HG03520 (cell line): ENCODE measurements at regions not wholly inside any gene's neighbourhood (a gene's known extent, or its start where the extent isn't known, plus 50 kb on each side); places are given as distances from the start of the nearest gene placed in this dataset.
A peak's percentile ranks its signal among the peaks of the same experiment; 100 is the strongest.
"Not testable (repeated sequence)": the region's sequence is repeated elsewhere in the genome, so short reads cannot be mapped to it uniquely, and the experiment has no call there.

ENCODE experiments used
- ATAC-seq: cut with Tn5 transposase; IDR thresholded peaks from one replicate; pipeline ENCODE4 v1.9.1; 2021; ENCODE audit warnings: mild to moderate bottlenecking, moderate library complexity; ENCODE audit not compliant: unreplicated experiment

GRCh38 chr21:5103880-5104561 lies 5417.4 kb upstream of the TPTE start:
- ATAC-seq: not testable (repeated sequence)

GRCh38 chr21:5104562-5104928 lies 5416.8 kb upstream of the TPTE start:
- ATAC-seq: not testable (repeated sequence)

GRCh38 chr21:5105939-5106708 lies 5415.3 kb upstream of the TPTE start:
- ATAC-seq: peak; percentile 43

GRCh38 chr21:5106767-5107464 lies 5414.5 kb upstream of the TPTE start:
- ATAC-seq: peak; percentile 5

GRCh38 chr21:5107637-5108036 lies 5413.7 kb upstream of the TPTE start:
- not testable (repeated sequence) for ATAC-seq

- ATAC-seq: not testable (repeated sequence)
These were observed 5413.2 kb upstream of the TPTE start for GRCh38 chr21:5108048-5108775.

GRCh38 chr21:5111197-5111596 lies 5410.2 kb upstream of the TPTE start:
- not testable (repeated sequence) for ATAC-seq

- not testable (repeated sequence) for ATAC-seq
These were observed 5408.3 kb upstream of the TPTE start for GRCh38 chr21:5113092-5113491.

- not testable (repeated sequence) for ATAC-seq
These were observed 5406.9 kb upstream of the TPTE start for GRCh38 chr21:5114468-5114867.

GRCh38 chr21:5114893-5115645 lies 5406.3 kb upstream of the TPTE start:
- ATAC-seq: not testable (repeated sequence)

- ATAC-seq: not testable (repeated sequence)
These were observed 5405.6 kb upstream of the TPTE start for GRCh38 chr21:5115646-5116343.

- not testable (repeated sequence) for ATAC-seq
These were observed 5404.8 kb upstream of the TPTE start for GRCh38 chr21:5116344-5117123.

- not testable (repeated sequence) for ATAC-seq
These were observed 5404.2 kb upstream of the TPTE start for GRCh38 chr21:5117135-5117534.

- ATAC-seq: not testable (repeated sequence)
These were observed 5403.6 kb upstream of the TPTE start for GRCh38 chr21:5117666-5118295.

GRCh38 chr21:5118296-5118679 lies 5403.1 kb upstream of the TPTE start:
- not testable (repeated sequence) for ATAC-seq

GRCh38 chr21:5119179-5119578 lies 5402.2 kb upstream of the TPTE start:
- not testable (repeated sequence) for ATAC-seq

- ATAC-seq: not testable (repeated sequence)
These were observed 5400.0 kb upstream of the TPTE start for GRCh38 chr21:5121399-5121798.

GRCh38 chr21:5121849-5122248 lies 5399.5 kb upstream of the TPTE start:
- not testable (repeated sequence) for ATAC-seq
